ENCODE measurements at regions not wholly inside any gene's neighbourhood (a gene's known extent, or its start where the extent isn't known, plus 50 kb on each side); places are given as distances from the start of the nearest gene placed in this dataset.

GRCh38 chr14:101183376-101184103 lies 280.0 kb upstream of the RTL1 start:
- no peaks in the 10 kb centered on the region for H3K9me3 ChIP-seq (ENCODE audit: low read depth, low read length, poor library complexity, severe bottlenecking)
- intact Hi-C loops (cut with micrococcal nuclease; ENCODE audit: unreplicated experiment) = no loop called here
- H3K36me3 ChIP-seq (ENCODE audit: insufficient read depth, low read length, poor library complexity, severe bottlenecking) = no peaks in the 10 kb centered on the region
- no peaks in the 10 kb centered on the region for H3K4me1 ChIP-seq (ENCODE audit: insufficient read depth, low read length, poor library complexity, severe bottlenecking)
- no peak overlapping the region for H3K4me3 ChIP-seq (ENCODE audit: low read depth, low read length, poor library complexity, severe bottlenecking)
- no TSS peak for BruUV-seq (replicated peaks)
- ChIA-PET POLR2A (ENCODE audit: low non-redundant PET) (no interaction called here), CTCF (interaction anchor here (0.6 kb wide), 1 partner anchor 1881 kb away, joined by 3 read pairs; no protein-coding TSS in a partner anchor)
- no peaks in the 10 kb centered on the region for H3K27me3 ChIP-seq (replicated peaks; ENCODE audit: insufficient read depth, low read depth, low read length, poor library complexity)
- TF ChIP-seq CTCF (conservative IDR thresholded peaks at IDR 0.05; ENCODE audit: low read depth, low read length) (peak; percentile 61), EZH2 (IDR thresholded peaks at IDR 0.05; ENCODE audit: borderline replicate concordance, low read depth, low read length, poor library complexity, severe bottlenecking) (no peak)
- H3K27ac ChIP-seq (ENCODE audit: low read depth, low read length, poor library complexity, severe bottlenecking) = no peak overlapping the region
- peak; percentile 11 for DNase-seq (ENCODE audit: low spot score)

- H3K4me1 ChIP-seq (ENCODE audit: insufficient read depth, low read length, poor library complexity, severe bottlenecking) = no peaks in the 10 kb centered on the region
- BruUV-seq (replicated peaks) = no TSS peak
- DNase-seq (ENCODE audit: low spot score) = no peak
- intact Hi-C loops (cut with micrococcal nuclease; ENCODE audit: unreplicated experiment) = no loop called here
- H3K9me3 ChIP-seq (ENCODE audit: low read depth, low read length, poor library complexity, severe bottlenecking) = no peaks in the 10 kb centered on the region
- no peak overlapping the region for H3K4me3 ChIP-seq (ENCODE audit: low read depth, low read length, poor library complexity, severe bottlenecking)
- ChIA-PET POLR2A (ENCODE audit: low non-redundant PET) (no interaction called here), CTCF (no interaction called here)
- H3K27ac ChIP-seq (ENCODE audit: low read depth, low read length, poor library complexity, severe bottlenecking) = no peak overlapping the region
- no peak for TF ChIP-seq CTCF (conservative IDR thresholded peaks at IDR 0.05; ENCODE audit: low read depth, low read length)
- TF ChIP-seq EZH2 (IDR thresholded peaks at IDR 0.05; ENCODE audit: borderline replicate concordance, low read depth, low read length, poor library complexity, severe bottlenecking) = no peak
- no peaks in the 10 kb centered on the region for H3K36me3 ChIP-seq (ENCODE audit: insufficient read depth, low read length, poor library complexity, severe bottlenecking)
- H3K27me3 ChIP-seq (replicated peaks; ENCODE audit: insufficient read depth, low read depth, low read length, poor library complexity) = no peaks in the 10 kb centered on the region
These were observed 280.6 kb upstream of the RTL1 start for GRCh38 chr14:101184104-101184455.

GRCh38 chr14:101184572-101184971 lies 281.1 kb upstream of the RTL1 start:
- Histone ChIP-seq H3K36me3 (ENCODE audit: insufficient read depth, low read length, poor library complexity, severe bottlenecking) (no peaks in the 10 kb centered on the region), H3K4me1 (ENCODE audit: insufficient read depth, low read length, poor library complexity, severe bottlenecking) (no peaks in the 10 kb centered on the region), H3K4me3 (ENCODE audit: low read depth, low read length, poor library complexity, severe bottlenecking) (no peak overlapping the region), H3K27me3 (replicated peaks; ENCODE audit: insufficient read depth, low read depth, low read length, poor library complexity) (no peaks in the 10 kb centered on the region), H3K9me3 (ENCODE audit: low read depth, low read length, poor library complexity, severe bottlenecking) (no peaks in the 10 kb centered on the region), H3K27ac (ENCODE audit: low read depth, low read length, poor library complexity, severe bottlenecking) (no peak overlapping the region)
- no TSS peak for BruUV-seq (replicated peaks)
- TF ChIP-seq EZH2 (IDR thresholded peaks at IDR 0.05; ENCODE audit: borderline replicate concordance, low read depth, low read length, poor library complexity, severe bottlenecking) (no peak), CTCF (conservative IDR thresholded peaks at IDR 0.05; ENCODE audit: low read depth, low read length) (no peak)
- DNase-seq (ENCODE audit: low spot score) = no peak
- ChIA-PET POLR2A (ENCODE audit: low non-redundant PET) (no interaction called here), CTCF (no interaction called here)
- intact Hi-C loops (cut with micrococcal nuclease; ENCODE audit: unreplicated experiment) = no loop called here

All from A673 (cell line).